SK-N-SH treated with all-trans-retinoic acid at 6 μM for 48 hours (cell line): ENCODE measurements at regions not wholly inside any gene's neighbourhood (a gene's known extent, or its start where the extent isn't known, plus 50 kb on each side); places are given as distances from the start of the nearest gene placed in this dataset.

ENCODE experiments used
- ARNTL ChIP-seq: fragments of 450-650 bp; formaldehyde crosslinking; IDR thresholded peaks from 2 replicates; pipeline ENCODE4 v1.5.0; 2020; ENCODE audit warnings: low read depth, mild to moderate bottlenecking, moderate library complexity, borderline replicate concordance
- BACH2 ChIP-seq: fragments of 250-450 bp; sonication (Bioruptor Pico); IDR thresholded peaks from 2 replicates; pipeline ENCODE4 v1.9.0; 2021; ENCODE audit warnings: mild to moderate bottlenecking, borderline replicate concordance
- CREB5 ChIP-seq: fragments of 250-450 bp; sonication (Bioruptor Pico); IDR thresholded peaks from 2 replicates; pipeline ENCODE4 v1.5.1; 2020; ENCODE audit warnings: low read depth, mild to moderate bottlenecking, moderate library complexity
- ESRRG ChIP-seq: fragments of 250-450 bp; sonication (Bioruptor Pico); IDR thresholded peaks from 2 replicates; pipeline ENCODE4 v1.6.1; 2021; ENCODE audit warnings: mild to moderate bottlenecking
- RARB ChIP-seq: fragments of 250-450 bp; sonication (Bioruptor Pico); IDR thresholded peaks from 2 replicates; pipeline ENCODE4 v1.8.0; 2021; ENCODE audit warnings: mild to moderate bottlenecking, moderate library complexity
- TOX ChIP-seq: fragments of 250-450 bp; sonication (Bioruptor Pico); IDR thresholded peaks from 2 replicates; pipeline ENCODE4 v1.8.0; 2021; ENCODE audit warnings: mild to moderate bottlenecking, moderate library complexity, borderline replicate concordance
- TSHZ2 ChIP-seq: fragments of 250-450 bp; sonication (Bioruptor Pico); IDR thresholded peaks from 2 replicates; pipeline ENCODE4 v1.5.0; 2020; ENCODE audit warnings: mild to moderate bottlenecking, moderate library complexity
- ZNF70 ChIP-seq: fragments of 450-650 bp; formaldehyde crosslinking; IDR thresholded peaks from 2 replicates; pipeline ENCODE4 v1.5.0; 2020; ENCODE audit warnings: mild to moderate bottlenecking, moderate library complexity
- ZNF8 ChIP-seq: fragments of 450-650 bp; formaldehyde crosslinking; IDR thresholded peaks from 2 replicates; pipeline ENCODE4 v1.5.0; 2020; ENCODE audit warnings: mild to moderate bottlenecking, moderate library complexity

- TF ChIP-seq ESRRG (CRISPR knock-in tag) (no peak), TSHZ2 (no peak), ARNTL (CRISPR knock-in tag) (no peak), ZNF70 (CRISPR knock-in tag) (no peak), CREB5 (CRISPR knock-in tag) (no peak), ZNF8 (CRISPR knock-in tag) (no peak), TOX (CRISPR knock-in tag) (no peak), RARB (CRISPR knock-in tag) (no peak), BACH2 (no peak)
Measured at GRCh38 chr11:70597751-70598625, 199.7 kb downstream of the CTTN start.
